DMS79 treated with DMSO at 0.1 percent for 48 hours (cell line): ENCODE measurements at regions not wholly inside any gene's neighbourhood (a gene's known extent, or its start where the extent isn't known, plus 50 kb on each side); places are given as distances from the start of the nearest gene placed in this dataset.
"Not testable (repeated sequence)": the region's sequence is repeated elsewhere in the genome, so short reads cannot be mapped to it uniquely, and the experiment has no call there.

ENCODE experiments used
- DNase-seq: peaks from one replicate; lab custom pipeline; 2025; lab: John Stamatoyannopoulos, UW

DNA sequence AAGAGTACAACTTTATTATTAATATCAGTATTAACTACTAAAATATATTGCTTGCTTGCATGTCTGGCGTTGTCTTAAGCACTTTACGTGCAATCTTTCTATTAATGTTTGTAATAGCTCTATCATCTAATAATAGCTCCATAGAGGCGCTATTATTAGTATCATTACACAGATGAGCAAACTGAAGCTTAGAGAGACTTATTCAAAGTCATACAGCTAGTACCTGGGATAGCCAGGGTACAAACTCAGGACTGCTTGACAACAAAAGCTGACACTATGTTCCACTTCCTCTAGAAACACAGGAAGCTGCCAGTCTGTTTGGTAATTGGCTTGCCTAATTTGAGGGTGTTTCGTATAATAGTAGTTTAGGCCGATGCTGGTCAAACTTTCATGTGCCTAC lies 523.2 kb downstream of the RMST start:
- DNase-seq, result no peak

GRCh38 chr12:97988588-97988987 lies 526.0 kb downstream of the RMST start:
- not testable (repeated sequence) for DNase-seq

- no peak for DNase-seq
Measured at GRCh38 chr12:97989366-97989940, 525.9 kb upstream of the TMPO start.

- DNase-seq, result no peak
Measured at GRCh38 chr12:97994746-97995484, 520.5 kb upstream of the TMPO start.

DNA sequence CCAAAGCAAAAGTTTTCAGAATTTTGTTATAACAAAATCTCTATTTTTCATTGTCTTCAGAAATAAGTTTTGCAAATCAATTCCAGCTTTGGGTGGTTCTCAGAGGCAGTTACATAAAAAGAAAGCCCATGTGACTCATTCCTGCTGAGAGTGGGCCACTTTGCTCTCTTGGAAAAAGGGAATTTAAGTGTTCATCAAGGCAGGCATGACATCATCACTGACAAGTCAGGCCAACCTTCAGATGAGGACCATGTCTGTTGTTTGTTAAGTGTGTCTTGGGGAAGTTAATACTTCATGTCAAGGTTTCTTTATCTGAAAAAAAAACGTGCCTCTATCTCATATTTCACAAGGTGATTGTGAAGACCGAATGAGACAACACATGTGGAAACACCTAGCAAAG lies 519.8 kb upstream of the TMPO start:
- no peak for DNase-seq

GRCh38 chr12:98001430-98001829 lies 514.0 kb upstream of the TMPO start:
- DNase-seq, result no peak

DNA sequence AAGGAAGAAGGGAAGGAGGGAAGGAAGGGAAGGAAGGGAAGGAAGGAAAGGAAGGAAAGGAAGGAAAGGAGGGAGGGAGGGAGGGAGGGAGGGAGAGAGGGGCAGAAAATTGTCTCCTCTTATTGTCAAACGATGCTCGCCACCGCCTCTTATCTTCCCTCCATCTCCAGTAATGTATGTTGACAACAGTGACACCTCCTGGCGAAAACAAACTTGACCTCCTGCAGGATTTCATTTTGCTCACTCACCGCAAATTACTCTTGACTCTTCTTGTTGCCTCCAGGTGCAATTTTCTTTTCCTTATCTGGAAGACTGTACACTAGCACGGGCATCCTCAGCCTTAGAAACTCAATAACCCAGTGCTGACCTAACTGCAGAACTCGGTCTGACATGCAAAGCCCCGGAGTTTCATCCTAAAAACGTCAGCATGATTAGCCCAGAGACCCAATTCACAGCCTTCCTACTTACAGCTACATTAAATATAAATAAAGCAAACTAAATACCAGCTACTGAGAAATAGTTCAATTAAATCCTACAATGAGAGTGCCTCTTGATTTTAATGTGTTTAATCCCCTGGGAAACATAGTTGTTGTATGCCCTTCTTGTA lies 512.4 kb upstream of the TMPO start:
- DNase-seq, result peak; percentile 16

GRCh38 chr12:98007963-98008362 lies 507.4 kb upstream of the TMPO start:
- no peak for DNase-seq

- DNase-seq, result no peak
Measured at GRCh38 chr12:98013560-98013959, 501.8 kb upstream of the TMPO start.

DNA sequence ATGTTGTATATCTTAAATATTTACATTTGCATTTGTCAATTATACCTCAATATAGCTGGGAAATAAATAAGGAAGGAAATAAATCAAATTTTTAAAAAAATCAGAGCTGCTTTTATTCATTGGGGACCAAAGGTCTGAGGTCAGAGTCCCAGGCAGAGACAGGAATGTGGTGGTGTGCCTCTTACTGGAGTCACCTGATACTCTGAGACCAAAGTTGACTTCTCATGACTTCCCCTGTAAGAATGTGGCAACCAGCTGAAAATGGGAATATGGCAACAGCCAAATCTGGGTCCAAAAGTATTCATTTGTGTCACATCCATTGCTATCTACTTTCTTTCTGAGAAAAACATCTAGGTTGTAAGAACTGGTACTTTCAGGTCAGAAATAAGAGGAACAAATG lies 496.6 kb upstream of the TMPO start:
- DNase-seq, result no peak

- no peak for DNase-seq
Measured at GRCh38 chr12:98020376-98020775, 495.0 kb upstream of the TMPO start.

DNA sequence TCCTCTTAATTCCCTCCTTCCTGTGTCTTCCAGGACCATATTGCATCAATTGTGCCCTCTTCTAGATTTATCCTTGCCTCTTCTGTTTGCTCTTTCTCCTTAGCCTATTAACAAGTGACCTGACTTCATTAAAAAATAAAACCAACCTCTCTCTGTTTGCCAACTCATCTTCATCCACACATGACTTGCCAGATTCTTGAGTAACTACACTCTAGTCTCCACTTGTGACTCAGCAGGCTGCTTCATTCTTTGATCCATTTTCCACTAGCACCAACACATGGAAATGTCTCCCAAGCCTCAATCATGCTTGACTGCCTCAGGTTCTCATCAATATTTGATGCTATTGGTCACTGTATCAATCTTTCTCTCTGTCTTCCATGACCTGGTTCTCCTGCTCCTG lies 492.4 kb upstream of the TMPO start:
- DNase-seq, result no peak

GRCh38 chr12:98037401-98038140 lies 477.8 kb upstream of the TMPO start:
- DNase-seq, result no peak

DNA sequence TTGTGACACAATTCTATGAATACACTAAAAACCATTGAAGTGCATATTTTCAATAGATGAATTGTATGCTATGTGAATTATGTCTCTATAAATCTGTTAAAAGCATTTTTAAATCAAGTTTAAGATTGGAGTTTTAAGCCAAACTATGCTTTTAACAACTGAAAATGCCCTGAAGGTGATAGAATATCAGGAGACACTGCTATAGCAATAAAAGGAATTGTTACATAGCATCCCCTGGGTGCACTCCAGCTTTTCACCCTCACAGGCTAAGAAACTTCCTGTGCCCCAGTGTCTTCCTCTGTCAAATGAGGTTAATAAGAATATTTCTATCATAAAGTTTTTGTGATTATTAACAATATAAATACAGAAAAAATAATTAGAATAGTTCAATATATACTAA lies 472.7 kb upstream of the TMPO start:
- DNase-seq, result no peak

- no peak for DNase-seq
Measured at GRCh38 chr12:98045395-98045794, 470.0 kb upstream of the TMPO start.

GRCh38 chr12:98048326-98048725 lies 467.1 kb upstream of the TMPO start:
- DNase-seq, result no peak

DNA sequence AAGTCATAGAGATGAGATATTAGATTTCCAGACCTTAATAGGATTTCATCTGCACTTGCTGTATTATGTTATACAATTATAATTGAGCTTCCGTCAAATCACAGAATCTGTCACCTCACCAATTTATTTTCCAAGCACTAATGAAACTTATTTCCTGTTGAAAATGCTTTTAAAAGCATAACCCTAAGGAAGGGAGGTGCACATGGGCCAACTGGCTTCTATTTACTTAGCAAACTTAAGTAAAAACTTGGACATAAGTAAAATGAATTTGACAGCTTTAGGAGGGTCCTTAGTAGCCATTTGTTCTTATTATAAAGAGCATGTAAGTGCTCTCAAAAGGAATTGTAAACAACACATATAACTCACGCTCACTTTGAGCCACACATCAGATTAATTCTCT lies 462.2 kb upstream of the TMPO start:
- DNase-seq, result peak; percentile 96

- DNase-seq, result no peak
Measured at GRCh38 chr12:98057701-98058100, 457.7 kb upstream of the TMPO start.

DNA sequence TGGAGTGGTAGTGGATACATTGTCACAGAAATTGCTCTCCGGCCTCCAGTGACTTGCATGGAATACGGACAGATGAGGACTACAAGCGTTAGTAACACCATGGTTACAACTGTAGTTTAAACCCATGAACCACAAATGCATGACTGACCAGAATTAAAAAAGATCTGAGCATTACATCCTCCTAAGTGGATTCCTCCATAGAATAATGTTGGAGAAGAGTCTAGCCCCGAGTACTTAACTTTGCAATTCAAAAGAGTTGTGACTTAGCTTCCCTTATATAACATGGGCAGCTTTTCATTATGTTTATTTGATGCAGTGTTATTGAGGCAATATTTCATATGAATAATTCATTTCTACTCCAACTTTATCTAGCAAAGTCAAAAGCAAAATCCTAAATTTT lies 457.2 kb upstream of the TMPO start:
- no peak for DNase-seq

DNA sequence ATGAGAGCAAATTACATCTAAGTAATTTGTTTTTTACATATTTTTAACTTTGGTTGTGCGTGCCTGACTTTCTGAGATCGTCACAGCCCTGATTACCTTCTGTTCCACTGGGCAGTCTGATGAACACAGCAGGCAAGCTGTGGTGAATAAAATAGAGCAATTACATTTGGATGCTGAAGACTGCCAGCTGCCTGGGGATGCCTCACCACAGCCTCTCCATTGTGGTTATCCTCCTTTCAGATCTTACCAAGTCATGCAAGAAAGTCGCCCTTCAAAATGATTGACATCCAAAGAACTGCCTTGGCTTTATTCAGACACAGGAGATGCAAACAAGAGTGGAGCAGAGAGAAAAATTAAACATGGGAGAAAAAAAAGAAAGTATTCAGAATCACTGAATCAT lies 456.6 kb upstream of the TMPO start:
- DNase-seq, result peak; percentile 91

DNA sequence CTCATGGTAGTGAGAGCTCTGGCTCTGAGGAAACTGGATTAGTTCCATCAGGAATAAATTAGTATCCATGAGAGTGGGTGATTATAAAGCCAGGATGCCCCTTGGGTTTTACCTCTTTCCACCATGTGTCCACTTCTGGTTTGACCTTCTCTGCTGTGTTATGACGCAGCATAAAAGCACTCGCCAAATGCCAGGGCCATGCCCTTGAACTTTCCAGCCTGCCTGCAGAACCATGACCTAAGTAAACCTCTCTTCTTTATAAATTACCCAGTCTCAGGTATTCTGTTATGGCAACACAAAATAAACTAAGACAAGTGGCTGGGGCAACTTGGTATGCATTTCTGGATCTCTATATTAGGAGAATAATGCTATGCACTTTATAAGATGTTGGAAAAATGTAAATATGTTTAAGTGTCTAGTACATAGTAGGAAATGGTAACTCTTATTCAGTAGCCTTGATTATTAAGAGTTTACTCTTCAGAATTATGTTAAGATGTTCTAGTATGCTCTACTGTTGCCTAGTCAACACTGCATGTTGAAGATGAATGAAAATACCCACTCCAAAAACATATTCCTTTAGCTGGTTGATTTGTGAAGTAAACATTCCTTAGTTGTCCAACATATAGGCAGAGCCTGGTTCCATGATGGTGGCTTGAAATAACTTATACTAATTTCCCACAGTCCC lies 455.6 kb upstream of the TMPO start:
- DNase-seq, result peak; percentile 84

DNA sequence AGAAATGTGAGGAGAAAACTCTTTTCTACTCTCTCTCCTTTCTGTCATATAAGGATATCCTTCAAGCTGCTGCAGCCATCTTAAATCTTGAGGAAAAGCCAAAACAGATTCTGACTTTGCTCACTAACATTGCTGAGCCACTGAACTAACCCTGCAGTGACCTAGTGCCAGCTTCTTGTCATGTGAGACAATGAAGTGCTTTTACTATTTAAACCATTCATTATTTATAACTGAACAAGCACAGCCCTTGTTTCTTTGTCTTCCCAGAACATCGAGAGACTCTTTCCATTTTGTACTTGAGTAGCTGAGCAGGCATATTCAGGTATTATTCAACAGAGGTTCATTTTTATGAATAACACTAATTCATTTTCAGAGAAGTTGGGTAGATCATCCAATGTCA lies 455.0 kb upstream of the TMPO start:
- peak; percentile 74 for DNase-seq
